K562 (cell line): ENCODE measurements at regions not wholly inside any gene's neighbourhood (a gene's known extent, or its start where the extent isn't known, plus 50 kb on each side); places are given as distances from the start of the nearest gene placed in this dataset.

Experiments
- ATAC-seq: fragments of 200-7000 bp; cut with Tn5 transposase; 3 replicates; pipeline ENCODE4 v1.9.1; 2020; ENCODE audit warnings: moderate library complexity
- BruUV-seq: library from RNA; stranded (reverse); fragments of 400-500 nt; replicated peaks from 2 replicates; lab custom pipeline; 2021; lab: Mats Ljungman, UMichigan
- CTCF ChIA-PET: fragments of 300-600 bp; formaldehyde crosslinking; extraction: SDS; loops from one replicate; lab custom pipeline; 2021; ENCODE audit warnings: low intra/inter-chr PET ratio; lab: Yijun Ruan, JAX
- POLR2A ChIA-PET: fragments of 300-600, 350-650 bp; sonication (Branson Sonifier 250); formaldehyde crosslinking; extraction: SDS; loops from one replicate; lab custom pipeline; 2021; ENCODE audit warnings: antibody characterized with exemption, inconsistent platforms; lab: Yijun Ruan, JAX
- DNase-seq, 4 experiments: peaks; one replicate each; pipeline versions ENCODE4 v3.0.0 to v3.0.0-alpha.2; 2011 to 2018; ENCODE audit warnings: low spot score in 3 of 4, mixed read lengths in 3 of 4; ENCODE audit errors: extremely low read depth in 1 of 4
- FAIRE-seq: peaks from 2 replicates; lab custom pipeline; 2011; peaks lifted over from hg19 to GRCh38; lab: Jason Lieb, UNC
- H2AFZ ChIP-seq: 2 replicates; pipeline ENCODE4 v1.6.0; 2011; ENCODE audit warnings: low read depth, low read length, control low read depth, inconsistent platforms
- H3K27ac ChIP-seq: fragments of 200-600 bp; 3 replicates; pipeline ENCODE4 v1.8.0; 2011; ENCODE audit warnings: low read depth, mild to moderate bottlenecking, control low read depth, inconsistent platforms, low read length, moderate library complexity, mixed read lengths; ENCODE audit errors: extremely low read depth
- H3K27me3 ChIP-seq, 2 experiments: fragments of 300-600 bp in 1 of 2; 2 replicates in 1 of 2; 3 replicates in 1 of 2; pipeline versions ENCODE4 v1.6.0 to v1.8.0; 2011; ENCODE audit warnings: inconsistent platforms in 2 of 2, low read length in 2 of 2, mild to moderate bottlenecking in 1 of 2, mixed read lengths in 1 of 2, moderate library complexity in 1 of 2; ENCODE audit not compliant: control insufficient read depth in 2 of 2, insufficient read depth in 2 of 2
- H3K36me3 ChIP-seq: fragments of 300-600 bp; 3 replicates; pipeline ENCODE4 v1.8.0; 2011; ENCODE audit warnings: mild to moderate bottlenecking, low read length, inconsistent platforms; ENCODE audit not compliant: control insufficient read depth, insufficient read depth
- H3K4me1 ChIP-seq, 2 experiments: fragments of 200-600 bp in 1 of 2; replicated peaks in 1 of 2; 2 replicates in 1 of 2; 3 replicates in 1 of 2; pipeline versions ENCODE4 v1.5.1 to v1.8.0; 2011; ENCODE audit warnings: inconsistent platforms in 2 of 2, low read length in 2 of 2, mild to moderate bottlenecking in 1 of 2, mixed read lengths in 1 of 2, moderate library complexity in 1 of 2; ENCODE audit not compliant: control insufficient read depth in 2 of 2, insufficient read depth in 2 of 2
- H3K4me2 ChIP-seq: 2 replicates; pipeline ENCODE4 v1.6.1; 2011; ENCODE audit warnings: low read length, control low read depth, inconsistent platforms, mixed read lengths; ENCODE audit not compliant: insufficient read depth
- H3K4me3 ChIP-seq: fragments of 200-600 bp; sonication (generic), shearing (Covaris generic); 2 replicates; pipeline ENCODE4 v1.5.1; 2016; ENCODE audit warnings: control low read depth, inconsistent platforms
- H3K79me2 ChIP-seq: fragments of 200-600 bp; 3 replicates; pipeline ENCODE4 v1.8.0; 2011; ENCODE audit warnings: low read length, inconsistent platforms; ENCODE audit not compliant: control insufficient read depth, insufficient read depth
- H3K9ac ChIP-seq, 2 experiments: 2 replicates each; pipeline versions ENCODE4 v1.6.0 to v1.6.1; 2011; ENCODE audit warnings: low read depth in 2 of 2, low read length in 2 of 2, control low read depth in 1 of 2, inconsistent platforms in 1 of 2, mild to moderate bottlenecking in 1 of 2, mixed read lengths in 1 of 2; ENCODE audit not compliant: insufficient read depth in 1 of 2
- H3K9me1 ChIP-seq: one replicate; pipeline ENCODE4 v1.6.0; 2011; ENCODE audit warnings: inconsistent platforms, mild to moderate bottlenecking, low read length, moderate library complexity; ENCODE audit not compliant: control insufficient read depth, insufficient read depth
- H3K9me3 ChIP-seq: replicated peaks from 2 replicates; pipeline ENCODE4 v1.5.1; 2011; ENCODE audit warnings: low read depth, low read length, inconsistent platforms; ENCODE audit not compliant: control insufficient read depth, insufficient read depth
- H4K20me1 ChIP-seq: replicated peaks from 2 replicates; pipeline ENCODE4 v1.6.1; 2011; ENCODE audit warnings: low read length, inconsistent platforms, mixed read lengths; ENCODE audit not compliant: control insufficient read depth, insufficient read depth
- ATF3 ChIP-seq, 2 experiments: fragments of 450-650 bp in 1 of 2; sonication (generic) in 1 of 2; formaldehyde crosslinking in 1 of 2; IDR thresholded peaks in 1 of 2; conservative IDR thresholded peaks in 1 of 2; 2 replicates each; pipeline versions ENCODE4 v1.6.1 to v1.8.1; 2016 to 2023; ENCODE audit warnings: mild to moderate bottlenecking in 2 of 2, moderate library complexity in 2 of 2, inconsistent platforms in 1 of 2, missing genetic modification reagents in 1 of 2
- CEBPG ChIP-seq, 3 experiments: fragments of 200-800 bp in 1 of 3; sonication (Bioruptor generic) in 1 of 3; sonication (generic) in 1 of 3; formaldehyde crosslinking in 1 of 3; IDR thresholded peaks in 2 of 3; conservative IDR thresholded peaks in 1 of 3; 2 replicates each; pipeline versions ENCODE4 v1.6.1 to v1.8.0; 2016 to 2022; ENCODE audit warnings: missing compliant biosample characterization in 2 of 3, missing genetic modification characterization in 2 of 3, mild to moderate bottlenecking in 1 of 3, missing genetic modification reagents in 1 of 3
- GABPA ChIP-seq: fragments of 200-800 bp; sonication (Bioruptor generic); conservative IDR thresholded peaks from 2 replicates; pipeline ENCODE4 v1.6.1; 2016; ENCODE audit warnings: low read depth, missing genetic modification characterization, missing compliant biosample characterization
- HCFC1 ChIP-seq: IDR thresholded peaks from 2 replicates; pipeline ENCODE4 v1.6.1; 2012; ENCODE audit warnings: low read depth, low read length, improper control_type of control experiment
- MCM2 ChIP-seq: fragments of 450-650 bp; IDR thresholded peaks from 2 replicates; pipeline ENCODE4 v1.6.1; 2017; ENCODE audit warnings: low read depth, mild to moderate bottlenecking
- MXD1 ChIP-seq: fragments of 250-450 bp; sonication (Bioruptor Pico); IDR thresholded peaks from 2 replicates; pipeline ENCODE4 v1.8.0; 2021; ENCODE audit warnings: borderline replicate concordance, mild to moderate bottlenecking, moderate library complexity; ENCODE audit not compliant: poor library complexity, severe bottlenecking
- SRSF3 ChIP-seq: fragments of 200-400 bp; formaldehyde crosslinking; IDR thresholded peaks from 2 replicates; pipeline ENCODE4 v1.6.1; 2016; ENCODE audit warnings: mild to moderate bottlenecking, low read length, moderate library complexity; ENCODE audit not compliant: insufficient read depth
- ZNF507 ChIP-seq: conservative IDR thresholded peaks from 2 replicates; pipeline ENCODE4 v1.6.1; 2017; ENCODE audit warnings: missing genetic modification characterization, missing compliant biosample characterization
- ZNF589 ChIP-seq: fragments of 200-800 bp; sonication (Bioruptor generic); IDR thresholded peaks from 2 replicates; pipeline ENCODE4 v1.6.1; 2016; ENCODE audit warnings: low read depth, missing genetic modification characterization, missing compliant biosample characterization
- WGBS: fragments of 100-300 bp; shearing (Covaris generic); methylation state at CpG from one replicate; pipeline ENCODE4 v1.1.6; 2016; ENCODE audit warnings: low coverage, mixed read lengths; ENCODE audit not compliant: insufficient coverage; ENCODE audit errors: missing lambda C conversion rate; 5-methylcytosine and 5-hydroxymethylcytosine counted together
- in situ Hi-C: fragments of 300-500 bp; cut with MboI; formaldehyde crosslinking; loops from 4 replicates; pipeline ENCODE4 v1.15.0; 2018; ENCODE audit warnings: inconsistent platforms, mixed read lengths
- intact Hi-C: fragments of 100-400 bp; cut with micrococcal nuclease; formaldehyde crosslinking; loops from 2 replicates; pipeline ENCODE4 v1.14.2; 2022

GRCh38 chrX:134737061-134737460 lies 59.9 kb downstream of the PABIR2 start:
- Histone ChIP-seq H3K4me1 (peaks cover 0 to 17% of the 10 kb centered on the region in 2 experiments; a peak in 4 of 5 replicates), H4K20me1 (no peaks in the 10 kb centered on the region), H2AFZ (no peak overlapping the region), H3K27ac (no peak overlapping the region), H3K9ac (no peak overlapping the region), H3K4me2 (no peak overlapping the region), H3K4me3 (no peak overlapping the region), H3K9me1 (no peaks in the 10 kb centered on the region), H3K9me3 (no peaks in the 10 kb centered on the region), H3K79me2 (no peaks in the 10 kb centered on the region), H3K36me3 (no peaks in the 10 kb centered on the region), H3K27me3 (no peaks in the 10 kb centered on the region; a peak in 1 of 5 replicates)
- in situ Hi-C loops (no loop called here), intact Hi-C loops (loop anchor here (10.0 kb wide), 1 partner anchor 168 kb away; no protein-coding TSS in a partner anchor)
- DNase-seq (no peak), FAIRE-seq (no peak), ATAC-seq (peak; percentile 24)
- ChIA-PET CTCF (no interaction called here), POLR2A (interaction anchor here (1.0 to 1.2 kb wide), 2 partner anchors 12 to 25 kb away, joined by 3 to 4 read pairs; no protein-coding TSS in a partner anchor)
- 44% methylated on average over 6 of the region's 6 CpGs for WGBS
- no TSS peak for BruUV-seq
- peak; percentile 34 for TF ChIP-seq CEBPG (CRISPR knock-in tag; IDR thresholded peaks at IDR 0.05)
- peak in 1 of 2 experiments; percentile 60; a peak in 3 of 4 replicates for TF ChIP-seq CEBPG (tag; conservative IDR thresholded peaks at IDR 0.05 in 1 of 2, IDR thresholded peaks at IDR 0.05 in 1 of 2)
- peak; percentile 12; the same call in 1 of the 2 replicates for TF ChIP-seq ATF3 (IDR thresholded peaks at IDR 0.05)
- no peak for TF ChIP-seq ATF3 (CRISPR knock-in tag; conservative IDR thresholded peaks at IDR 0.05)
- TF ChIP-seq HCFC1 = no peak
- no peak for TF ChIP-seq ZNF507 (tag)
- TF ChIP-seq ZNF589 (CRISPR knock-in tag) = peak; percentile 63; the same call in 1 of the 2 replicates
- TF ChIP-seq GABPA (tag) = 0 out of 2 replicates have a peak, but pooled peaks have one; percentile 17
- no peak for TF ChIP-seq MCM2
- TF ChIP-seq SRSF3 = no peak
- TF ChIP-seq MXD1 (CRISPR knock-in tag) = no peak
